NCI-H226 (cell line): ENCODE measurements at regions not wholly inside any gene's neighbourhood (a gene's known extent, or its start where the extent isn't known, plus 50 kb on each side); places are given as distances from the start of the nearest gene placed in this dataset.
"Not testable (repeated sequence)": the region's sequence is repeated elsewhere in the genome, so short reads cannot be mapped to it uniquely, and the experiment has no call there.

Source experiments
- DNase-seq: peaks from one replicate; pipeline ENCODE4 v3.0.0-alpha.2; 2015

GRCh38 chr3:13248640-13249039, 171.5 kb downstream of the NUP210 start:
- no peak for DNase-seq

- no peak for DNase-seq
These were observed 172.4 kb upstream of the IQSEC1 start for GRCh38 chr3:13245615-13245978.

GRCh38 chr3:13243586-13243985, 170.4 kb upstream of the IQSEC1 start:
- no peak for DNase-seq

GRCh38 chr3:13242364-13242737, 169.1 kb upstream of the IQSEC1 start:
- DNase-seq: no peak

GRCh38 chr3:13241621-13242363, 168.6 kb upstream of the IQSEC1 start:
- no peak for DNase-seq

- DNase-seq: no peak
These were observed 167.8 kb upstream of the IQSEC1 start for GRCh38 chr3:13240928-13241618.

- no peak for DNase-seq
These were observed 166.2 kb upstream of the IQSEC1 start for GRCh38 chr3:13239467-13239760.

GRCh38 chr3:13238687-13239466, 165.6 kb upstream of the IQSEC1 start:
- no peak for DNase-seq

- no peak for DNase-seq
These were observed 164.7 kb upstream of the IQSEC1 start for GRCh38 chr3:13237776-13238490.

GRCh38 chr3:13236557-13237173, 163.4 kb upstream of the IQSEC1 start:
- DNase-seq: no peak

GRCh38 chr3:13235897-13236296, 162.7 kb upstream of the IQSEC1 start:
- no peak for DNase-seq

GRCh38 chr3:13235079-13235478, 161.8 kb upstream of the IQSEC1 start:
- DNase-seq: no peak

GRCh38 chr3:13234666-13235065, 161.4 kb upstream of the IQSEC1 start:
- no peak for DNase-seq

- DNase-seq: no peak
These were observed 160.6 kb upstream of the IQSEC1 start for GRCh38 chr3:13233487-13234485.

GRCh38 chr3:13231781-13232666, 158.8 kb upstream of the IQSEC1 start:
- no peak for DNase-seq

- DNase-seq: no peak
These were observed 156.2 kb upstream of the IQSEC1 start for GRCh38 chr3:13229273-13229949.

- DNase-seq: no peak
These were observed 155.4 kb upstream of the IQSEC1 start for GRCh38 chr3:13228584-13228983.

GRCh38 chr3:13228169-13228568, 154.9 kb upstream of the IQSEC1 start:
- DNase-seq: not testable (repeated sequence)

- no peak for DNase-seq
These were observed 154.3 kb upstream of the IQSEC1 start for GRCh38 chr3:13227315-13228165.
